AG04449 (cell line): ENCODE measurements at regions not wholly inside any gene's neighbourhood (a gene's known extent, or its start where the extent isn't known, plus 50 kb on each side); places are given as distances from the start of the nearest gene placed in this dataset.

Source experiments
- CTCF ChIA-PET: fragments of 350-600 bp; formaldehyde crosslinking; extraction: SDS; loops from one replicate; lab custom pipeline; 2021; ENCODE audit warnings: antibody characterized with exemption; lab: Yijun Ruan, JAX
- POLR2A ChIA-PET: fragments of 400-600, 350-600 bp; formaldehyde crosslinking; extraction: SDS; loops from one replicate; lab custom pipeline; 2020; ENCODE audit warnings: antibody characterized with exemption, inconsistent platforms; lab: Yijun Ruan, JAX
- DNase-seq: peaks from one replicate; pipeline ENCODE4 v3.0.0-alpha.2; 2010; ENCODE audit warnings: low read depth, low spot score
- H3K4me3 ChIP-seq: 2 replicates; pipeline ENCODE4 v1.5.1; 2011; ENCODE audit warnings: low read depth, mild to moderate bottlenecking, control low read depth, low read length
- CTCF ChIP-seq: IDR thresholded peaks from one replicate; pipeline ENCODE4 v1.5.1; 2011; ENCODE audit warnings: mild to moderate bottlenecking, moderate library complexity, low read length, control low read depth, inconsistent platforms; ENCODE audit not compliant: insufficient read depth; ENCODE audit errors: missing control alignments

- ChIA-PET CTCF (no interaction called here), POLR2A (no interaction called here)
- TF ChIP-seq CTCF, result no peak
- no peak overlapping the region for H3K4me3 ChIP-seq
- no peak for DNase-seq
Observed at GRCh38 chr5:124418390-124418789, 328.0 kb downstream of the ZNF608 start.

GRCh38 chr5:124417196-124417595 lies 329.2 kb downstream of the ZNF608 start:
- ChIA-PET POLR2A (no interaction called here), CTCF (no interaction called here)
- DNase-seq, result no peak
- no peak for TF ChIP-seq CTCF
- no peak overlapping the region for H3K4me3 ChIP-seq

- POLR2A ChIA-PET, result no interaction called here
- no peak overlapping the region for H3K4me3 ChIP-seq
- CTCF ChIA-PET, result no interaction called here
- TF ChIP-seq CTCF, result no peak
- no peak for DNase-seq
Observed at GRCh38 chr5:124416627-124417026, 329.8 kb downstream of the ZNF608 start.

GRCh38 chr5:124414973-124415372 lies 331.5 kb downstream of the ZNF608 start:
- TF ChIP-seq CTCF, result no peak
- ChIA-PET CTCF (no interaction called here), POLR2A (no interaction called here)

GRCh38 chr5:124410539-124411488 lies 335.6 kb downstream of the ZNF608 start:
- no peak overlapping the region for H3K4me3 ChIP-seq
- peak; percentile 7 for TF ChIP-seq CTCF
- ChIA-PET CTCF (no interaction called here), POLR2A (no interaction called here)
- no peak for DNase-seq

More at GRCh38 chr5:124414973-124415372, 331.5 kb downstream of the ZNF608 start:
- H3K4me3 ChIP-seq, result no peak overlapping the region
- no peak for DNase-seq

GRCh38 chr5:124408738-124409453 lies 337.5 kb downstream of the ZNF608 start:
- TF ChIP-seq CTCF, result no peak
- H3K4me3 ChIP-seq, result no peak overlapping the region
- CTCF ChIA-PET, result no interaction called here
- POLR2A ChIA-PET, result no interaction called here
- no peak for DNase-seq
